HG02610 (cell line): ENCODE measurements at regions not wholly inside any gene's neighbourhood (a gene's known extent, or its start where the extent isn't known, plus 50 kb on each side); places are given as distances from the start of the nearest gene placed in this dataset.

Experiments
- ATAC-seq: cut with Tn5 transposase; IDR thresholded peaks from one replicate; pipeline ENCODE4 v1.9.1; 2021; ENCODE audit warnings: mild to moderate bottlenecking, moderate library complexity; ENCODE audit not compliant: unreplicated experiment

GRCh38 chr9:79120533-79120932, 451.2 kb upstream of the TLE4 start:
- no peak for ATAC-seq

- no peak for ATAC-seq
These were observed 450.8 kb upstream of the TLE4 start for GRCh38 chr9:79120941-79121340.

GRCh38 chr9:79123415-79123814, 448.4 kb upstream of the TLE4 start:
- no peak for ATAC-seq

- no peak for ATAC-seq
These were observed 444.1 kb upstream of the TLE4 start for GRCh38 chr9:79127661-79128060.

- no peak for ATAC-seq
These were observed 441.8 kb upstream of the TLE4 start for GRCh38 chr9:79129865-79130480.

- no peak for ATAC-seq
These were observed 440.5 kb upstream of the TLE4 start for GRCh38 chr9:79131246-79131774.

GRCh38 chr9:79131824-79132377, 439.9 kb upstream of the TLE4 start:
- no peak for ATAC-seq

GRCh38 chr9:79134654-79135053, 437.1 kb upstream of the TLE4 start:
- ATAC-seq: no peak

GRCh38 chr9:79135681-79136415, 435.9 kb upstream of the TLE4 start:
- ATAC-seq: no peak

- no peak for ATAC-seq
These were observed 431.0 kb upstream of the TLE4 start for GRCh38 chr9:79140751-79141150.

- no peak for ATAC-seq
These were observed 428.6 kb upstream of the TLE4 start for GRCh38 chr9:79143211-79143610.

- ATAC-seq: no peak
These were observed 426.3 kb upstream of the TLE4 start for GRCh38 chr9:79145442-79145841.

- ATAC-seq: no peak
These were observed 422.2 kb upstream of the TLE4 start for GRCh38 chr9:79149585-79149984.

GRCh38 chr9:79151791-79152190, 420.0 kb upstream of the TLE4 start:
- ATAC-seq: no peak

- ATAC-seq: no peak
These were observed 419.5 kb upstream of the TLE4 start for GRCh38 chr9:79152306-79152705.

GRCh38 chr9:79154806-79155205, 417.0 kb upstream of the TLE4 start:
- ATAC-seq: no peak

- no peak for ATAC-seq
These were observed 416.5 kb upstream of the TLE4 start for GRCh38 chr9:79155308-79155707.

GRCh38 chr9:79163544-79163943, 408.2 kb upstream of the TLE4 start:
- ATAC-seq: no peak

- no peak for ATAC-seq
These were observed 407.4 kb upstream of the TLE4 start for GRCh38 chr9:79164406-79164805.

GRCh38 chr9:79165020-79165780, 406.6 kb upstream of the TLE4 start:
- ATAC-seq: no peak

- ATAC-seq: no peak
These were observed 405.8 kb upstream of the TLE4 start for GRCh38 chr9:79166005-79166404.
